ENCODE measurements at regions not wholly inside any gene's neighbourhood (a gene's known extent, or its start where the extent isn't known, plus 50 kb on each side); places are given as distances from the start of the nearest gene placed in this dataset.

DNA sequence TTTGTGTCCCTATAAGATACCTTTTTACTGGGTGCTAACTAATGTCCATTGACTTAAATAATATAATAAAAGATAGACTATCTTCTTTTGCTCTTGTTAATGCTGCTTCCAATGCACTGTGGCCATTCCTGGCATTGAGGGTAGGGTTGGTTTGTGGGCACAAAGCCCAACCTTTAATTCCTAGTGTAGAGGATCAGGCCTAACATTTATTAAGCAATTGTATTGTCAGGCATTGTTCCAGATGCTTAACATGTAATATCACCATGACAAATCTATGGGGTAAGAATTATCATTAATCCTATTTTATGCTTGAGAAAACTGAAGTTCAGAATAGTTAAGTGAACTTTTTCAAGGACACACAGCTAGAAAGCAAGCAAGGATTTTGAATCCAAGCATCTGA is 60.4 kb upstream of the GPBP1 start:
- TF ChIP-seq, protein P1, sequence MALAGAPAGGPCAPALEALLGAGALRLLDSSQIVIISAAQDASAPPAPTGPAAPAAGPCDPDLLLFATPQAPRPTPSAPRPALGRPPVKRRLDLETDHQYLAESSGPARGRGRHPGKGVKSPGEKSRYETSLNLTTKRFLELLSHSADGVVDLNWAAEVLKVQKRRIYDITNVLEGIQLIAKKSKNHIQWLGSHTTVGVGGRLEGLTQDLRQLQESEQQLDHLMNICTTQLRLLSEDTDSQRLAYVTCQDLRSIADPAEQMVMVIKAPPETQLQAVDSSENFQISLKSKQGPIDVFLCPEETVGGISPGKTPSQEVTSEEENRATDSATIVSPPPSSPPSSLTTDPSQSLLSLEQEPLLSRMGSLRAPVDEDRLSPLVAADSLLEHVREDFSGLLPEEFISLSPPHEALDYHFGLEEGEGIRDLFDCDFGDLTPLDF (CRISPR knock-in tag; IDR thresholded peaks at IDR 0.05) = no peak
- TF ChIP-seq, protein P2, sequence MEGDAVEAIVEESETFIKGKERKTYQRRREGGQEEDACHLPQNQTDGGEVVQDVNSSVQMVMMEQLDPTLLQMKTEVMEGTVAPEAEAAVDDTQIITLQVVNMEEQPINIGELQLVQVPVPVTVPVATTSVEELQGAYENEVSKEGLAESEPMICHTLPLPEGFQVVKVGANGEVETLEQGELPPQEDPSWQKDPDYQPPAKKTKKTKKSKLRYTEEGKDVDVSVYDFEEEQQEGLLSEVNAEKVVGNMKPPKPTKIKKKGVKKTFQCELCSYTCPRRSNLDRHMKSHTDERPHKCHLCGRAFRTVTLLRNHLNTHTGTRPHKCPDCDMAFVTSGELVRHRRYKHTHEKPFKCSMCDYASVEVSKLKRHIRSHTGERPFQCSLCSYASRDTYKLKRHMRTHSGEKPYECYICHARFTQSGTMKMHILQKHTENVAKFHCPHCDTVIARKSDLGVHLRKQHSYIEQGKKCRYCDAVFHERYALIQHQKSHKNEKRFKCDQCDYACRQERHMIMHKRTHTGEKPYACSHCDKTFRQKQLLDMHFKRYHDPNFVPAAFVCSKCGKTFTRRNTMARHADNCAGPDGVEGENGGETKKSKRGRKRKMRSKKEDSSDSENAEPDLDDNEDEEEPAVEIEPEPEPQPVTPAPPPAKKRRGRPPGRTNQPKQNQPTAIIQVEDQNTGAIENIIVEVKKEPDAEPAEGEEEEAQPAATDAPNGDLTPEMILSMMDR (IDR thresholded peaks at IDR 0.05) = no peak
- TF ChIP-seq SP1 (CRISPR knock-in tag; conservative IDR thresholded peaks at IDR 0.05) (no peak), JAZF1 (CRISPR knock-in tag; IDR thresholded peaks at IDR 0.05) (no peak), TEAD1 (CRISPR knock-in tag; IDR thresholded peaks at IDR 0.05) (no peak), SMAD3 (CRISPR knock-in tag; IDR thresholded peaks at IDR 0.05; ENCODE audit: borderline replicate concordance) (no peak), ZNF263 (CRISPR knock-in tag; IDR thresholded peaks at IDR 0.05; ENCODE audit: low read depth) (no peak), ZBTB21 (CRISPR knock-in tag; IDR thresholded peaks at IDR 0.05; ENCODE audit: borderline replicate concordance) (no peak)
- TF ChIP-seq, protein P3, sequence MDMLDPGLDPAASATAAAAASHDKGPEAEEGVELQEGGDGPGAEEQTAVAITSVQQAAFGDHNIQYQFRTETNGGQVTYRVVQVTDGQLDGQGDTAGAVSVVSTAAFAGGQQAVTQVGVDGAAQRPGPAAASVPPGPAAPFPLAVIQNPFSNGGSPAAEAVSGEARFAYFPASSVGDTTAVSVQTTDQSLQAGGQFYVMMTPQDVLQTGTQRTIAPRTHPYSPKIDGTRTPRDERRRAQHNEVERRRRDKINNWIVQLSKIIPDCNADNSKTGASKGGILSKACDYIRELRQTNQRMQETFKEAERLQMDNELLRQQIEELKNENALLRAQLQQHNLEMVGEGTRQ (CRISPR knock-in tag; IDR thresholded peaks at IDR 0.05) = no peak

Data from WTC11 (cell line).